ENCODE measurements at regions not wholly inside any gene's neighbourhood (a gene's known extent, or its start where the extent isn't known, plus 50 kb on each side); places are given as distances from the start of the nearest gene placed in this dataset.

GRCh38 chr1:36555041-36555440 is 72.3 kb upstream of the CSF3R start:
- DNase-seq (ENCODE audit: low spot score) = no peak
- no peak for FAIRE-seq

GRCh38 chr1:36554323-36554628 is 71.6 kb upstream of the CSF3R start:
- FAIRE-seq = no peak
- no peak for DNase-seq (ENCODE audit: low spot score)

GRCh38 chr1:36553591-36554322 is 71.0 kb upstream of the CSF3R start:
- no peak for FAIRE-seq
- peak; percentile 35 for DNase-seq (ENCODE audit: low spot score)

- no peak for FAIRE-seq
- no peak for DNase-seq (ENCODE audit: low spot score)
These were observed 60.3 kb upstream of the CSF3R start for GRCh38 chr1:36542962-36543515.

GRCh38 chr1:36542024-36542961 is 59.6 kb upstream of the CSF3R start:
- FAIRE-seq (no peak), DNase-seq (ENCODE audit: low spot score) (no peak)

GRCh38 chr1:36540056-36540455 is 57.3 kb upstream of the CSF3R start:
- FAIRE-seq = no peak

GRCh38 chr1:36539526-36539925 is 56.8 kb upstream of the CSF3R start:
- no peak for DNase-seq (ENCODE audit: low spot score)
- no peak for FAIRE-seq

More at GRCh38 chr1:36540056-36540455, 57.3 kb upstream of the CSF3R start:
- no peak for DNase-seq (ENCODE audit: low spot score)

- no peak for DNase-seq (ENCODE audit: low spot score)
- no peak for FAIRE-seq
These were observed 55.3 kb upstream of the CSF3R start for GRCh38 chr1:36537991-36538390.

GRCh38 chr1:36537190-36537768 is 54.6 kb upstream of the CSF3R start:
- no peak for FAIRE-seq
- DNase-seq (ENCODE audit: low spot score) = no peak

- DNase-seq (ENCODE audit: low spot score) (no peak), FAIRE-seq (no peak)
These were observed 54.0 kb upstream of the CSF3R start for GRCh38 chr1:36536727-36537126.

GRCh38 chr1:36534711-36535412 is 52.1 kb upstream of the CSF3R start:
- FAIRE-seq = no peak
- DNase-seq (ENCODE audit: low spot score) = no peak

GRCh38 chr1:36533897-36534296 is 51.2 kb upstream of the CSF3R start:
- no peak for FAIRE-seq
- DNase-seq (ENCODE audit: low spot score) = no peak

- FAIRE-seq (no peak), DNase-seq (ENCODE audit: low spot score) (no peak)
These were observed 50.2 kb upstream of the CSF3R start for GRCh38 chr1:36532810-36533401.
